VCaP (cell line): ENCODE measurements at regions not wholly inside any gene's neighbourhood (a gene's known extent, or its start where the extent isn't known, plus 50 kb on each side); places are given as distances from the start of the nearest gene placed in this dataset.
A peak's percentile ranks its signal among the peaks of the same experiment; 100 is the strongest.

Source experiments
- H3K27ac ChIP-seq: fragments of 450-650 bp; 2 replicates; pipeline ENCODE4 v1.5.1; 2017
- TF ChIP-seq, protein P1 (sequence below): fragments of 450-650 bp; conservative IDR thresholded peaks from 2 replicates; pipeline ENCODE4 v1.5.1; 2017; ENCODE audit warnings: mild to moderate bottlenecking, moderate library complexity

DNA sequence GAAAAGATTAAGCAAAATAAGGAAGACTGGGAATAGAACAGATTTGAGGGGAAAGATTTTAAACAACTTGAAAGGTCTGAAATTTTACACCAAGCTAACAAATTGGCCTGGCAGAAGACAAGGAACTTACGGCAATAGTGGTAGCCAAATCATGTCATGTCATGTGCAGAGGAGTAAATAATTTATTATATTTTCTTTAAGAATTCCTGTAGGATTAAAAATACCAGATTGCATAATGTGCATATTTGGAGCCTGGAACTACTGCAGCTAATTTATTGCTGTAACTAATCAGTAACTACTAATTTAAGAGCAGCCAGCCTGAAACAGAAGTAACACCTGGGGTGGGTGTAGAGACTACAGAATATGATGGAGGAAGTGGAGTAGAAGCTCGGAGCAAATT is 334.3 kb downstream of the TGFB2 start:
- no peak overlapping the region for H3K27ac ChIP-seq

DNA sequence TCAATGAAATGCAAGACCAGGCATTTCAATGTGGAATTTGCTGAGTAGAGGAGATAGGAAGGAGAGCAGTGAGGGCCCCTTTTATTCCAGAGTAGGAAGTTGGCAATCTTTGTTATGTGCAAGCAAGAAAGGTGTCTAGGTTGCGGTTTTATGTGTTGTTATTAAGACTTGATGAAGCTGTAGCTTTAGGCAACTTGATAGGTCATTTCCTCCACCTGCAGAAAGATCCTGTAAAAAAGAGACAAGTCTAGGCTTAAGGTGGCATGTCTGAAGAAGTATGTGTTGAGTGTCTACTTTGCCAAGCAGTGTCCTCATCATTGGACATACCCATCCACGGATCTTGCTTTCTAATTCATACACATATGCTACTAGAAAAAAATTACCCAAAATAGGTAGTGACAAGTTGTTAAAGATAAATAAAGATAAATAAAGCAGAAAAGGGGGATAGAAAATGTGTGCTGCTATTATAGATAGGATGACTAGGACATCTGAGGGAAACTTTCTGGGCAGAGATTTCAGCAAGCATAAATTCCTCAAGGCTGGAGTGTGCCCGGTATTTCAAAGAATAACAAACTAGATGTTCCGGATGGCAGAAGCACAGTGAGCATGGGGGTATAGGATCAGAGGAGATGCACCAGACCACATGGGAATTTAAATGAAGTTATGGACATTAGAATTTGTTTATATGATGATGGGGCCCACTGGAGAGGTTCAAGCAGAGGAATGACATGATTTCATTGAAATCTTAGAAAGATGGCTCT is 335.0 kb downstream of the TGFB2 start:
- no peak overlapping the region for H3K27ac ChIP-seq
- TF ChIP-seq, protein P1, sequence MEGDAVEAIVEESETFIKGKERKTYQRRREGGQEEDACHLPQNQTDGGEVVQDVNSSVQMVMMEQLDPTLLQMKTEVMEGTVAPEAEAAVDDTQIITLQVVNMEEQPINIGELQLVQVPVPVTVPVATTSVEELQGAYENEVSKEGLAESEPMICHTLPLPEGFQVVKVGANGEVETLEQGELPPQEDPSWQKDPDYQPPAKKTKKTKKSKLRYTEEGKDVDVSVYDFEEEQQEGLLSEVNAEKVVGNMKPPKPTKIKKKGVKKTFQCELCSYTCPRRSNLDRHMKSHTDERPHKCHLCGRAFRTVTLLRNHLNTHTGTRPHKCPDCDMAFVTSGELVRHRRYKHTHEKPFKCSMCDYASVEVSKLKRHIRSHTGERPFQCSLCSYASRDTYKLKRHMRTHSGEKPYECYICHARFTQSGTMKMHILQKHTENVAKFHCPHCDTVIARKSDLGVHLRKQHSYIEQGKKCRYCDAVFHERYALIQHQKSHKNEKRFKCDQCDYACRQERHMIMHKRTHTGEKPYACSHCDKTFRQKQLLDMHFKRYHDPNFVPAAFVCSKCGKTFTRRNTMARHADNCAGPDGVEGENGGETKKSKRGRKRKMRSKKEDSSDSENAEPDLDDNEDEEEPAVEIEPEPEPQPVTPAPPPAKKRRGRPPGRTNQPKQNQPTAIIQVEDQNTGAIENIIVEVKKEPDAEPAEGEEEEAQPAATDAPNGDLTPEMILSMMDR: no peak

More for the DNA sequence above, 334.3 kb downstream of the TGFB2 start:
- TF ChIP-seq, protein P1: no peak

DNA sequence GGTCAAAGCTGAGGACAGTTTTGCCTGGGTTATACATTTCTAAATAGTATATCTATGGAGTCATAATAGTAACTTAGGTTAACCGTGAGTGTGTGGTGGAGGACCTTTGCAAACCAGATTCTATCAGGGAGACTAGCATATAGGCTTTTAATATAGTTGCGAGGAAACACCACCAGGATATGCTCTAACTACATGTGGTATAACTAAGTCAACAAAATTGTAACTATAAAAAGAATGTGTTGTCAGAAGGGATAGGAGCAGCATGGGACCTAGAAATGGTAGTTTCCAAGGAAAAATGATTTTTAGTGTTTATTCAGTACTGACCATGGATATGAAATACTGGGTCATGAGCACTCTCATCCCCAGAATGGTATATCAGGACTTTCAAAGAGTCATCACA is 338.1 kb downstream of the TGFB2 start:
- TF ChIP-seq, protein P1: peak; percentile 41
- H3K27ac ChIP-seq: no peak overlapping the region

DNA sequence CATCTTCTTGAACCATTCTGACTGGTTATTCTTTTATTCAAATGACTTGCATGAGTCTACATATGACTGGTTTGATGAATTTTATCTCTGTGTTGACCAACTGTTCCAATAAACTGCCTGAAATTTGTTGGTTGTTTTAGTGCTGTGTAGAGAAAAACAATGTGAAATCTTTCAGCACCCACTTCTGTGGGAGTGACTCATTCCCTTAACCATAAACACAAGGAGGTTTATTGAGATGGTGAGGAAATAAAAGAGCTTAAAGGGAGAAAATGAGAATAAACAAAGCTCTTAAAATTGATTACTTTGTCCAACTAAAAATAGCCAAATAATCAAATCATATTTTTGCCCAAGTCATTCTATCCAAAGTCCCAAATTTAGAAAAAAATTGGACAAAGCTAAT is 341.1 kb downstream of the TGFB2 start:
- no peak overlapping the region for H3K27ac ChIP-seq
- TF ChIP-seq, protein P1: no peak

DNA sequence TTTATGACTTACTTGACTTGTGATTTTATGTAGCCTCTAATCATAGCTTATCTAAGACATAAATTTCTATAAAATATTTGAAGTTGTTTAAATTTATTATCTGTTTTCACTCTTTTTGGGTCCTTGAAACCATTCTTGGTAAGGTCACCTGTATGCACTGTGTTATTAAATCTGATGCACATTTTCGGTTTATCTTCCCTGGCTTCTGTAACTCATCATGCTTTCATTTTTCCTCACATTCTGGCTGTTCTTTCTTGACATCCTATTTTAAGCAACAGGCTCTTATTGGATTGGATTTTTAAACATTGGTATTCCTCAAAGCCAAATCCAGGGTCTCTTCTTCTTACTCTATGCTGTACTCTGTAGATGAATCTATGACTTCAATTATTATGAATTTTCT is 341.6 kb downstream of the TGFB2 start:
- TF ChIP-seq, protein P1: no peak

DNA sequence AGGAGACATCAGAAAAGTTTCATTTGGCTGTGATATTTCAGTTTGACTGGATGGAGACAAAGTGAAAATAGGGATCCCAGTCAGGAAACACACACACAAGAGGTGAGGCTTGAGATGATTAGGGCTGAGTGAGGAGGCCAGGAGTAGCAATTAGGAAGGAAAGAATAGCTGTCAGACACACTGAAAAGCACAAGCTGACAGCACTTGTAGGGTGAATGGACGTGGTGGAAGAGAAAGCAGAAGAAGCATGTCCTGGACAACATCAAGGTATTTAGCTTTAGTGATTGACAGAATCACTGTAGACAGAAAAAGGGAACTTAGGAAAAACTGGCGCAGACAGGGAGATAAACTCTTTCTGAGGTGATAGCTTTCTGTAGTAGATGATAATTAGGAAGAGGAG is 347.7 kb downstream of the TGFB2 start:
- TF ChIP-seq, protein P1: no peak
- no peak overlapping the region for H3K27ac ChIP-seq

More for the DNA sequence above, 341.6 kb downstream of the TGFB2 start:
- H3K27ac ChIP-seq: no peak overlapping the region

DNA sequence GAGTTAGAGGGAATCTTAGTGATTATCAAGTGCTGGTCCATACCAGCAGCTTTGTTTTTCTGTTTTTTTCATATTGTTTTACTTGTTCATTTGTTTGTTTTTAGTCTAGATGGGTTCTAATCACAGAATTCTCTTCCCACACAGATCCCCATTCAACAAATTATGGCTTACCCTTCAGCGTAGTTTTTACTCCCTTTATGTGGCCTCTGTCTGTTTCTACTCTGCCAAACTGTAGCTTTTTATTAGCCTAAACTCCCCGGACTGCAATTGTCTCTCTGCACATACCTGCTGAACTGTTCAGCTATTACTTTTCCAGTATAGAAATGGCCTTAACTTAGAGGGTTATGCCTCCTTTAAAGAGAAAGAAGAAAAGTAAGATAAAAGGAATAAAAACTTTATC is 348.5 kb downstream of the TGFB2 start:
- TF ChIP-seq, protein P1: no peak
- no peak overlapping the region for H3K27ac ChIP-seq
